HUES64 (cell line): ENCODE measurements at regions not wholly inside any gene's neighbourhood (a gene's known extent, or its start where the extent isn't known, plus 50 kb on each side); places are given as distances from the start of the nearest gene placed in this dataset.

Experiments
- H3K27ac ChIP-seq: 2 replicates; pipeline ENCODE4 v1.7.0; 2013; ENCODE audit warnings: low read depth, low read length, inconsistent platforms
- H3K27me3 ChIP-seq: 2 replicates; pipeline ENCODE4 v1.6.1; 2013; ENCODE audit warnings: mild to moderate bottlenecking, low read length; ENCODE audit not compliant: insufficient read depth
- H3K36me3 ChIP-seq: 2 replicates; pipeline ENCODE4 v1.6.1; 2013; ENCODE audit warnings: mild to moderate bottlenecking, low read length; ENCODE audit not compliant: insufficient read depth
- H3K4me1 ChIP-seq: 2 replicates; pipeline ENCODE4 v1.6.1; 2013; ENCODE audit warnings: mild to moderate bottlenecking, low read length, moderate library complexity; ENCODE audit not compliant: insufficient read depth
- H3K4me3 ChIP-seq: 2 replicates; pipeline ENCODE4 v1.5.1; 2013; ENCODE audit warnings: mild to moderate bottlenecking, low read length, moderate library complexity
- H3K9ac ChIP-seq: 2 replicates; pipeline ENCODE4 v1.6.1; 2013; ENCODE audit warnings: mild to moderate bottlenecking, low read depth, low read length
- H3K9me3 ChIP-seq: 2 replicates; pipeline ENCODE4 v1.6.1; 2013; ENCODE audit warnings: low read depth, low read length; ENCODE audit not compliant: insufficient read depth
- WGBS: fragments of 150-250, 120-280 bp; methylation state at CpG from one replicate; pipeline ENCODE4 v1.1.7; 2013; ENCODE audit warnings: missing lambda C conversion rate; 5-methylcytosine and 5-hydroxymethylcytosine counted together

- Histone ChIP-seq H3K9me3 (no peaks in the 10 kb centered on the region), H3K36me3 (no peaks in the 10 kb centered on the region), H3K4me1 (peaks cover 8% of the 10 kb centered on the region), H3K9ac (no peak overlapping the region), H3K27me3 (no peaks in the 10 kb centered on the region), H3K4me3 (no peak overlapping the region), H3K27ac (no peak overlapping the region)
Observed at GRCh38 chr3:54046641-54047214, 75.6 kb upstream of the CACNA2D3 start.

- no peaks in the 10 kb centered on the region for H3K27me3 ChIP-seq
- H3K9me3 ChIP-seq: no peaks in the 10 kb centered on the region
- H3K9ac ChIP-seq: no peak overlapping the region
- 94% methylated on average over 3 of the region's 3 CpGs for WGBS
- H3K4me3 ChIP-seq: no peak overlapping the region
- no peaks in the 10 kb centered on the region for H3K36me3 ChIP-seq
- H3K27ac ChIP-seq: no peak overlapping the region
- H3K4me1 ChIP-seq: peaks cover 8% of the 10 kb centered on the region
Observed at GRCh38 chr3:54045061-54045815, 77.1 kb upstream of the CACNA2D3 start.

- Histone ChIP-seq H3K27me3 (no peaks in the 10 kb centered on the region), H3K27ac (no peak overlapping the region), H3K9ac (no peak overlapping the region), H3K36me3 (no peaks in the 10 kb centered on the region), H3K4me1 (peaks cover 8% of the 10 kb centered on the region), H3K9me3 (no peaks in the 10 kb centered on the region), H3K4me3 (no peak overlapping the region)
- WGBS: 80% methylated on average over 5 of the region's 5 CpGs
Observed at GRCh38 chr3:54042259-54042823, 80.0 kb upstream of the CACNA2D3 start.

- 88% methylated on average over 8 of the region's 8 CpGs for WGBS
- H3K9me3 ChIP-seq: no peaks in the 10 kb centered on the region
- no peaks in the 10 kb centered on the region for H3K27me3 ChIP-seq
- H3K4me1 ChIP-seq: peaks cover 8% of the 10 kb centered on the region
- H3K36me3 ChIP-seq: no peaks in the 10 kb centered on the region
- H3K27ac ChIP-seq: no peak overlapping the region
- H3K4me3 ChIP-seq: no peak overlapping the region
- H3K9ac ChIP-seq: no peak overlapping the region
Observed at GRCh38 chr3:54040476-54040875, 81.9 kb upstream of the CACNA2D3 start.

GRCh38 chr3:54038391-54038790 is 84.0 kb upstream of the CACNA2D3 start:
- Histone ChIP-seq H3K9ac (no peak overlapping the region), H3K4me1 (peaks cover 8% of the 10 kb centered on the region), H3K9me3 (no peaks in the 10 kb centered on the region), H3K27ac (no peak overlapping the region), H3K27me3 (no peaks in the 10 kb centered on the region), H3K36me3 (no peaks in the 10 kb centered on the region), H3K4me3 (no peak overlapping the region)
- 90% methylated on average over 4 of the region's 4 CpGs for WGBS

GRCh38 chr3:54036543-54036942 is 85.8 kb upstream of the CACNA2D3 start:
- no peaks in the 10 kb centered on the region for H3K4me1 ChIP-seq
- no peak overlapping the region for H3K27ac ChIP-seq
- H3K36me3 ChIP-seq: no peaks in the 10 kb centered on the region
- H3K27me3 ChIP-seq: no peaks in the 10 kb centered on the region
- 93% methylated on average over 2 of the region's 2 CpGs for WGBS
- H3K9me3 ChIP-seq: no peaks in the 10 kb centered on the region
- no peak overlapping the region for H3K9ac ChIP-seq
- no peak overlapping the region for H3K4me3 ChIP-seq

- WGBS: 87% methylated on average over 3 of the region's 4 CpGs
- Histone ChIP-seq H3K9ac (no peak overlapping the region), H3K27ac (no peak overlapping the region), H3K36me3 (no peaks in the 10 kb centered on the region), H3K9me3 (no peaks in the 10 kb centered on the region), H3K4me1 (no peaks in the 10 kb centered on the region), H3K4me3 (no peak overlapping the region), H3K27me3 (no peaks in the 10 kb centered on the region)
Observed at GRCh38 chr3:54034971-54035370, 87.4 kb upstream of the CACNA2D3 start.

GRCh38 chr3:54033761-54034160 is 88.6 kb upstream of the CACNA2D3 start:
- H3K4me3 ChIP-seq: no peak overlapping the region
- no peaks in the 10 kb centered on the region for H3K27me3 ChIP-seq
- 93% methylated on average over 17 of the region's 17 CpGs for WGBS
- no peaks in the 10 kb centered on the region for H3K9me3 ChIP-seq
- no peak overlapping the region for H3K9ac ChIP-seq
- no peaks in the 10 kb centered on the region for H3K4me1 ChIP-seq
- H3K27ac ChIP-seq: no peak overlapping the region
- no peaks in the 10 kb centered on the region for H3K36me3 ChIP-seq

- Histone ChIP-seq H3K27me3 (no peaks in the 10 kb centered on the region), H3K9ac (no peak overlapping the region), H3K4me3 (no peak overlapping the region), H3K4me1 (no peaks in the 10 kb centered on the region), H3K27ac (no peak overlapping the region), H3K9me3 (no peaks in the 10 kb centered on the region), H3K36me3 (no peaks in the 10 kb centered on the region)
- 97% methylated on average over 5 of the region's 5 CpGs for WGBS
Observed at GRCh38 chr3:54032598-54032997, 89.8 kb upstream of the CACNA2D3 start.

- H3K27me3 ChIP-seq: no peaks in the 10 kb centered on the region
- H3K9ac ChIP-seq: no peak overlapping the region
- H3K4me3 ChIP-seq: no peak overlapping the region
- no peaks in the 10 kb centered on the region for H3K9me3 ChIP-seq
- no peak overlapping the region for H3K27ac ChIP-seq
- 96% methylated on average over 5 of the region's 5 CpGs for WGBS
- H3K36me3 ChIP-seq: no peaks in the 10 kb centered on the region
- no peaks in the 10 kb centered on the region for H3K4me1 ChIP-seq
Observed at GRCh38 chr3:54028372-54028771, 94.0 kb upstream of the CACNA2D3 start.

- Histone ChIP-seq H3K4me3 (no peak overlapping the region), H3K9ac (no peak overlapping the region), H3K9me3 (no peaks in the 10 kb centered on the region), H3K27me3 (no peaks in the 10 kb centered on the region), H3K27ac (no peak overlapping the region), H3K4me1 (no peaks in the 10 kb centered on the region), H3K36me3 (no peaks in the 10 kb centered on the region)
- 89% methylated on average over 2 of the region's 2 CpGs for WGBS
Observed at GRCh38 chr3:54026543-54026942, 95.8 kb upstream of the CACNA2D3 start.
